ENCODE measurements at regions not wholly inside any gene's neighbourhood (a gene's known extent, or its start where the extent isn't known, plus 50 kb on each side); places are given as distances from the start of the nearest gene placed in this dataset.
"Not testable (repeated sequence)": the region's sequence is repeated elsewhere in the genome, so short reads cannot be mapped to it uniquely, and the experiment has no call there.

GRCh38 chr4:157772907-157773306 is 399.9 kb downstream of the GASK1B start:
- DNase-seq: no peak

GRCh38 chr4:157768419-157768818 is 404.4 kb downstream of the GASK1B start:
- DNase-seq: no peak

GRCh38 chr4:157763490-157763889 is 409.3 kb downstream of the GASK1B start:
- DNase-seq: no peak

DNA sequence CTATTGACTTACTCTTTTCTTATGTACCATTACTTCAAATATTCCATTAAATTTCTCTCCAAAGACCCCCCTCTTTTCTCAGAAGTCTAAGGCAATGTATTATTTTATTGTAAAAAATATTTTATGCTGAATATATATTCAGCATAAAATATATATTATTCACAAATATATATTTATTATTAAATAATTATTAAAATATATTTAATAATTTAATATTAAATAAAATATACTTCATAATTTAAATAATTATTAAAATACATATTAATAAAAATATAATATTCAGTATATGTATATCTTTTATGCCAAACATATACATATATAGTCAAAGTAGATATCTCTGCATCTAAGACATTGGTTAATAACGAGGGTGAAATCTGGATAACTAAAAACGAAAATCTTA is 418.4 kb downstream of the GASK1B start:
- DNase-seq: no peak

DNA sequence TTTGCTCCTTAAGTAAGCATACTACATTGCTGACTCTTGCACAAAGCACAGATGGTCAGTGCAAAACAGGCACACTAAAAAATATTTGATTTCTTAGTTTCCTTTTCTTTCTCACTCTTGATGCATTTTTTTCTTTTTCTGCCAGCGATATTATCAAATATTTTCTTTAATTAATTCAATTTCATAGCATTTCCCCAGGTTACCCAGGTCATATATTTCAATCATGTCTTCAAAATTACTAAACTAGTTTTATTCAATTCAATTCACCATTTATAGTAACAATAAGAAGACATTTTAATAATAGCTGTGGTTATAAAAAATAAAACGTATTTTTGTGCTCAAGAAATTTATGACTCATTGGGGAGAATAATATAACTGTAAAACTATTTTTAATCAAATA is 421.2 kb downstream of the GASK1B start:
- no peak for DNase-seq

- no peak for DNase-seq
Measured at GRCh38 chr4:157741642-157742041, 431.2 kb downstream of the GASK1B start.

DNA sequence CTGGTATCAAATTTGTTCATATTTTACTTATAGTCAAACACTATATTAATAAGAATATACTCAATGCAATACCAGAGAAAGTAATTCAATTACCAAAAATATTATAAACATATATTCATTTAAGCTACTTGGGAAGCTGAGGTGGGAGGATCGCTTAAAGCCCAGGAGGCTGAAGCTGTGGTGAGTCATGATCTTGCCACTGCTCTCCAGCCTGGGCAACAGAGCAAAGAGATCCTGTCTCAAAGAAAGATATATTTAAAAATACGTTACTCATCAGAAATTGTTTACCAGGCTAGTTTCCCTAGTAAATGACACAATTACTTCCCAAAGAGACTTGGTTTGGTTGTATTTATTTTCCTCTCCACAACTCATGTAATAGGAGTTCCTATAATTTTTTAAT is 433.6 kb downstream of the GASK1B start:
- DNase-seq: no peak

DNA sequence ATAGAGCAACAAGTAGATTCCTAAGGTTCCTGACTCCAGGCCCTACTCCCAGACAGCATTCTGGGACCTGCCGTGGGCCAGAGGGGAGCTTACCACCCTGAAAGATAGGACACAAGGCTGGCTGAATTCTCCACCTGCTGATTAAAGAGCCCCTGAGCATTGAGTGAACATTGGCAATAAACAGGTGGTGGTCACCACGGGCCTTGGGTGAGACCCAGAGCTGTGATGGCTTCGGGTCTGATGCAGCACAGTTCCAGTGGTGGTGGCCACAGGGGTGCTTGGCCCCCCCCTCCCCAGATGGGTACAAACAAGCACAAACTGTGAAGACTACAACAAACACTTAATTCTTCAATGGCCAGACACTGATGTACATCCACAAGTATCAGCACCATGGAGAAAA is 444.6 kb downstream of the GASK1B start:
- no peak for DNase-seq

GRCh38 chr4:157727163-157727562 is 445.7 kb downstream of the GASK1B start:
- DNase-seq: no peak

DNA sequence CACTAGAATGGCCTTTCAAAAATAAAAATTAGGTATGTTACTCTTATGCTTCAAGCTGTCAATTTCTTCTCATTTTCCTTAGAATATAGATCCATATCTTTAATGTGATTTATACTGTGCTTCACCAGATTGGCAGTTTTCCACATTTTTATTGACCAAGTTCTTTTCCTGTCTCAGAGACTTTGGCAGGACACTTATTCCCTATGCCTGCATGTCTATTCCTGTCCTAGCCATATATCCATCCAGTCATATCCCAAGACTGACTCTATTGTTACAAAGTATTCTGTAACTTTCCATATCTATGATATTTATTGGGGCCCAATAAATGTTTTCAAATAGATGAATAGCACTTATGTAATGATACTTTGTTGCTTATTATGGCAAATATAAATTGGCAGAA is 450.7 kb downstream of the GASK1B start:
- DNase-seq: no peak

DNA sequence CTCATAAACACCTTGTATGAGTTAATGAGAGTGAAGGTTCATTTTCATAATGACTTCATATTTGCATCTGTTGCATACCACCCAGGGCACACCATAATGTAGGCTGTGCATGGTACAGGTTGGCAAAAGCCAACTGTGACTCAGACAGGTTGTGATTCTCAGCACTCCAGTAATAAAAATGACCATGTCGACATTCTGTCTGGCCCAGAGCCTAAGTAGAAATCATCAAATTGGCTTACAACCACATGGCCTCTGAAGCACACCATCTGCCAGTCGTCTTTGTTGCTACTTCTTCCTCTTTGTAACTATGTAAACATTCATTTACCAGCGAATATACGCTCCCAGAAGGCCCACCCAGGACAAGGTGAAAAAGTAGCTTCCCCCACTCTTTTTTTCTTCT is 459.5 kb downstream of the GASK1B start:
- DNase-seq: no peak

GRCh38 chr4:157706155-157706554 is 466.7 kb downstream of the GASK1B start:
- DNase-seq: no peak

- no peak for DNase-seq
Measured at GRCh38 chr4:157702831-157703230, 470.0 kb downstream of the GASK1B start.

DNA sequence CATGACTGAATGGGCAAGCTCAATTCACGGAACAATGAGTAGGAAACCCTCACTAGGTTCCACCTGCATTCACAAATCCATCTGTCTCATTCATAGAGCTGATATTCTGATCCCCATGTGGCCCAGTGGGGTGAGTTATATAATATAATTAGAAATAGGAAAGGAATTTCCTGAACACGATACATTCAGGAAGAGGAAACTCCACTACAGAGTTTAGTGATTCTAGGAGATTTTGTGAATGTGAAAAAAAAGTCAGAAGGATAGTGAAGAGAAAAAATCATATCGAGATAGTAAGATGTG is 471.2 kb downstream of the GASK1B start:
- no peak for DNase-seq

DNA sequence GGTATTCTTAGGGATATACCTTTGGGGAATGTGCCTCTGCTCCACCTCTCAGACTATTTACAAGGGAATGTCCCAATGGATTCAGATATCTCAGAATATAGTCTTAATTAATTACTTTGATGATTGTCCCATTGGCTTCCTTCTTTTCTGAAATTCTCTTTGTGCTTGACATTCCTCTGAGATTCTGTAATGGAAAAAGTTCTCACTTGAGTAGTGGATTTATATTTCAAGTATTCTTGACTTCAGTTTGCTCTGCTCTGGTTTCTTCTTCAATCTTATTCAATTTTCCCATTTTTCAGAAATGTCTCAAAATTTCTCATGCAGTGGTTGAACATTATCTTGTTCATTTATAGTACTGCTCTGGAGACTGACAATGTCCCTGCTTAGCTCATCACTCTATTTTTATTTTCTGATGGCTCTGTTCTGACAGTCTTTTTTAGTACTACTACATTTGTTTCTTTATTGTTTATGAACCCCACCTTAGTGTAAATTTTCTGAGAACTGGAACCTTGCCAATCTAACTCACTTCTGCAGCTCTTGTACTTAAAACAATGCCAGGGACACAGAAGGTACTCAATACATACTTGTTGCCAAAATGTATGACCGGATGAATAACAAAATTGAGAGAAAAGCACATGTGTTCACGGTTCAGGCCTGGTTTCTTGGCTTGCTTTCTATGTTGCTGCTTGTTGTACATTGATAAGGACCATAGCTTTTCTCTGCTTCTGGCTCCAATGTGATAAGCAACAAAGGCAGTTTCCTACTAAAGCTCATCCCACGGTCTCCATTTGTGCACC is 471.7 kb downstream of the GASK1B start:
- no peak for DNase-seq

DNA sequence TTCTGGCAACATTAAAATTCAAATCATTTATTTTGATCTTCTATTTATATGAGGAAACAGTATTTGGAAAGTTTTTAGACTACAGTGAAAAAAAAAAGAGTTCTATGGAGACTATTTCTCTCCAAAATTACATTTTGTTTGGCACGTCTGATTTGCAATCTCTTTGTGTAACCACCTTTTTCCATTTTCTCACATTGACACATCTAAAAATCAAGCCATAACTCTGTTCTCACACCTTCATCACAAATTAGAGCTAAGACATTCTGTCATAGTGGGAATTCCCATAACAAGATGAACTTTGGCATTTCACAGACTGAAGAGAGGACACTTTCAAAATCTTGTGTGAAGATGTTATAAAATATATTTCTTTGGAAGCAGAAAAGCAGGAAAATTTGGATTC is 468.9 kb downstream of the GRIA2 start:
- no peak for DNase-seq

DNA sequence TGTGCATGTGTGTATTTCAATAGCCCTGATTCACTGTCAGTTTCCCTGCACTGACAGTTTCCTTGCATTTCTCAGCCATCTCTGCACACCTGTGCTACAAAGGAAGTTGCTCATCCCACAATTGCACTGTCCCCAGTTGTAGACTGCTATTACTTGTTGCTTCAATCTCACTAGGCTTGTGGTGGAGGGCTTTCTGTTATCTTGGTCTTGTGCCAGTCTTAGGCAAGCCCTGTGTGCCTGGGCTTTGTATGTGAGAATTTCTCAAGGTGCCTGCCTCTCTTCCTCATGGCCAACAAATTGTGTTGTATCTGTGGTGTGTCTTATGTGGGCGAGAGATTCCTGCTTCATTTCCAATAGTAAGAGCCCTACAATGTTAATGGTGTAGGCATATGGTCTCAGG is 467.4 kb downstream of the GRIA2 start:
- DNase-seq: no peak

- DNase-seq: not testable (repeated sequence)
Measured at GRCh38 chr4:157679326-157679725, 458.8 kb downstream of the GRIA2 start.

GRCh38 chr4:157678478-157678877 is 457.9 kb downstream of the GRIA2 start:
- DNase-seq: no peak

DNA sequence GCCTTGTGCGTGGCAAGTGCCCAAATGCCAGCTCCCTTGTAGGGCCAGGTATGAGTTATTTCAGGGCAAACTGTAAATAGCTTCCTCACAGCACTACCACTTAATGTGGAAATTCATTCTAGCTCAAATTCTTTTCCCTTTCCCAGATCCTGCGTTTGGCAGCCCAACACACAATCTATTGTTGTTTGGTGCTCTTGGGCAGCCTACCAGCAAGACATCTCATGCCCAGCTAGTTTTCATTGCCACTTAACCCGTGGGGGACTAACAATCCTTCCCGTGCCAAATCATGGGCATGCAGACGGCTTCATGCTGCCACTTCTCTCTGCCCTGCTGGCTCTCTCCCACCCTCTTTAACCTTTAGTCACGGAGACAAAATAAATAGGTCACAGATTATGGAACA is 454.2 kb downstream of the GRIA2 start:
- DNase-seq: no peak

GRCh38 chr4:157667836-157668235 is 447.3 kb downstream of the GRIA2 start:
- DNase-seq: no peak

DNA sequence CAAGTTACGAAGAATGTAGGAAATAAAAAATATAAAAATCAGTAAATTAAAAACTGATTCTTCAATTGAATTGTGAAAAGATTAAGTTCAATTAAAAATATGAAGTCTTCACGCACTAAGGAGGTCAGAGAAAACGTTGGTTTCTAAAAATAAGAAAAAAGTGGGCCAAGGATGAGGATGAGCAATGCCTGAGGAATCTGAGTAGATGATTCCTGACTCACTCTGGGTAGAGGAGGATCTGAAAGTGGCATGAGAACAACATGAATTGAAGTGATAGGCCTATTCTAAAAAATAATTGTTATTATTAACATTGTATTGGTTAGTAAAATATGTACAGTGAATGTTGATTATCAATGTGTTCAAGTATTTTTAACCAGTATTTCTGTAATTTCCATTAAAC is 444.2 kb downstream of the GRIA2 start:
- DNase-seq: no peak

- no peak for DNase-seq
Measured at GRCh38 chr4:157655096-157655809, 434.7 kb downstream of the GRIA2 start.

DNA sequence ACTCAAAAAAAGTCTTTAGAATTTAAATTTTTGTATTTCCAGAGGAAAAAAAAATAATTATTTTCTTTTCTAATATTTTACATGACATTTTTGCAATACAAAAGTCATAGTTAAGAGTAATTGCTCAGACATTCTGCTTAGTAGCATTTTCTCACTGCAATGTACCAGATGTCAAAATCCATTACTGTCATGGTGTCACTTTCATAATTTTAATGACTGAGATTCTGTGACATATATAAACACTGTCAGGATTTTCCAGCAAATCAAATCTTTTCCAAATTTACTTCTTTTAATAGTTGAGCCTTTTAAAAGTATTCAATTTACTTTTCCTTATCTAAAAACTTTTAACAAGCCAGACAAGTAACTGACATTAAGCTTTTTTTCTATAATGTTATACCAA is 422.7 kb downstream of the GRIA2 start:
- no peak for DNase-seq

- DNase-seq: no peak
Measured at GRCh38 chr4:157634057-157634456, 413.5 kb downstream of the GRIA2 start.

Measured in NCI-H526 (cell line).